Esophagus squamous epithelium (tissue), 5 donors: ENCODE measurements at regions not wholly inside any gene's neighbourhood (a gene's known extent, or its start where the extent isn't known, plus 50 kb on each side); places are given as distances from the start of the nearest gene placed in this dataset.
"Not testable (repeated sequence)": the region's sequence is repeated elsewhere in the genome, so short reads cannot be mapped to it uniquely, and the experiment has no call there.

Source experiments
- DNase-seq: peaks from one replicate; lab custom pipeline; 2025; lab: John Stamatoyannopoulos, UW
- H3K27ac ChIP-seq, 4 donors: fragments of 200-600 bp; sonication (generic); one replicate each; pipeline ENCODE4 v1.5.1; 2016 to 2019; ENCODE audit warnings: mild to moderate bottlenecking in 1 of 4
- H3K27me3 ChIP-seq, 4 donors: fragments of 200-600 bp; sonication (generic); 1 replicate in 3 of 4; 2 replicates in 1 of 4; pipeline versions ENCODE4 v1.5.1 to v1.6.0; 2017 to 2021; ENCODE audit warnings: antibody characterized with exemption in 1 of 4
- H3K36me3 ChIP-seq, 3 donors: fragments of 200-600 bp; sonication (generic); one replicate each; pipeline ENCODE4 v1.5.1; 2016 to 2019
- H3K4me1 ChIP-seq, 3 donors: fragments of 200-600 bp; sonication (generic); one replicate each; pipeline ENCODE4 v1.5.1; 2017 to 2019
- H3K4me3 ChIP-seq, 4 donors: fragments of 200-600 bp; sonication (generic); 1 replicate in 3 of 4; 2 replicates in 1 of 4; pipeline ENCODE4 v1.5.1; 2016 to 2019; ENCODE audit warnings: mild to moderate bottlenecking in 2 of 4, moderate library complexity in 1 of 4
- H3K9me3 ChIP-seq, 3 donors: fragments of 200-600 bp; sonication (generic); one replicate each; pipeline ENCODE4 v1.5.1; 2016 to 2019
- POLR2A ChIP-seq, 4 donors: fragments of 450-650 bp; IDR thresholded peaks; one replicate each; pipeline ENCODE4 v1.6.1; 2017; ENCODE audit warnings: antibody characterized with exemption in 4 of 4, mild to moderate bottlenecking in 4 of 4, moderate library complexity in 3 of 4
- WGBS, 2 donors: methylation state at CpG; one replicate each; pipeline ENCODE4 v1.1.5; 2018; 5-methylcytosine and 5-hydroxymethylcytosine counted together
- intact Hi-C: fragments of 100-400 bp; cut with DNase I; formaldehyde crosslinking; loops from one replicate; pipeline ENCODE4 v1.15.0; 2022
- TF ChIP-seq, protein P1 (sequence below), 6 experiments: fragments of 450-650 bp in 4 of 6; fragments of 200-600 bp in 2 of 6; sonication (generic) in 2 of 6; IDR thresholded peaks; one replicate each; pipeline ENCODE4 v1.5.1; 2016 to 2019; ENCODE audit warnings: antibody characterized with exemption in 6 of 6, mild to moderate bottlenecking in 4 of 6, moderate library complexity in 4 of 6
- donor health status: DM: yes; HTN: yes; CAD: no.

DNA sequence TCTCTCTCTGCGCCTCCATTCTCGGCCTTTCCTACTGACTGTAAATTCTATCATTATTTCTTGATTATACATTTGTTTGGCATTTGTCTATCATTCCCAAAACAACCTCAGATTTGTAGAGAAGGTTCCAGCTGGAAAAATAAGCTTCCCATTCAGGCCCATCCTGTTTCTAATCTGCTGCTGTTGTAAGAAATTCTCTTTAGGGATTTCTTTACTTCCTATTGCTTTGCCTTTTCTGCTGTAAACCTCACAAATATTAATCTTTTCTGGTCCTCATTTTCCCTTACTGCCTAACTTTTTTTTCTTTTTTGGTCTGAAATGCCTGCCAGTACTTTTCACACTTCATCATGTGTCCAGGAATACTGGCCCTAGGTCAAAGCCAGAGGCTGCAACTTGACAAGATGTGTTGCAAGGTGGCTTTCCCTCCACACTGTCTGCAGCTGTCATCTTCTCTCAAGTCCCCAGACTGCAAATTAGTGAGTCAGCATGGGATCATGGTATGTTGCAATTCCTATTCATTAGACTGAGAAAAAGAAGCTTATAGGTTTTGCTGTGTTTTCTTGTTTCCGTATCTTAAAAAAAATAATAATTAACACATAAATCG lies 858.7 kb upstream of the CHORDC1 start:
- H3K4me1 ChIP-seq, result no peaks in the 10 kb centered on the region

DNA sequence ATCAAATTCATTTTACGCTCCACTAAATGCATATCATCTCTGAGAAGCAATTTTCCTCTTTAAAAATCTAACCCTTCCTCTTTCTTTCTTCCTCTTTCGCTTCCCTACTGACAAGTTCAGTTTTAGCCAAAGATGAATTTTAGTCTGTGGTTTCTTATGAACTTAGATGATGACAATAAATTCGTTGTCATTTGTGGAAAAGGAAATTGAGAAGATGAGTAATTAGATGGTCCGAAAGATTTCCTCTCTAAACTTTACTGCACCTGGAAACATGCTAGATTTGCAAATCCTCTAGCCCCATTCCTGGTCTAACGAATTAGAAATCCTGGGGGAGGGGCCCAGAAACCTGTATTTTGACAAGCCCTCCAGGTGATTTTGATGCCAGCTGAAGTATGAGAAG lies 855.4 kb upstream of the CHORDC1 start:
- Histone ChIP-seq H3K9me3 (no peaks in the 10 kb centered on the region), H3K27ac (no peak overlapping the region), H3K36me3 (no peaks in the 10 kb centered on the region), H3K27me3 (no peaks in the 10 kb centered on the region), H3K4me3 (no peak overlapping the region), H3K4me1 (no peaks in the 10 kb centered on the region)
- no peak for TF ChIP-seq POLR2A (IDR thresholded peaks at IDR 0.05)
- TF ChIP-seq, protein P1, sequence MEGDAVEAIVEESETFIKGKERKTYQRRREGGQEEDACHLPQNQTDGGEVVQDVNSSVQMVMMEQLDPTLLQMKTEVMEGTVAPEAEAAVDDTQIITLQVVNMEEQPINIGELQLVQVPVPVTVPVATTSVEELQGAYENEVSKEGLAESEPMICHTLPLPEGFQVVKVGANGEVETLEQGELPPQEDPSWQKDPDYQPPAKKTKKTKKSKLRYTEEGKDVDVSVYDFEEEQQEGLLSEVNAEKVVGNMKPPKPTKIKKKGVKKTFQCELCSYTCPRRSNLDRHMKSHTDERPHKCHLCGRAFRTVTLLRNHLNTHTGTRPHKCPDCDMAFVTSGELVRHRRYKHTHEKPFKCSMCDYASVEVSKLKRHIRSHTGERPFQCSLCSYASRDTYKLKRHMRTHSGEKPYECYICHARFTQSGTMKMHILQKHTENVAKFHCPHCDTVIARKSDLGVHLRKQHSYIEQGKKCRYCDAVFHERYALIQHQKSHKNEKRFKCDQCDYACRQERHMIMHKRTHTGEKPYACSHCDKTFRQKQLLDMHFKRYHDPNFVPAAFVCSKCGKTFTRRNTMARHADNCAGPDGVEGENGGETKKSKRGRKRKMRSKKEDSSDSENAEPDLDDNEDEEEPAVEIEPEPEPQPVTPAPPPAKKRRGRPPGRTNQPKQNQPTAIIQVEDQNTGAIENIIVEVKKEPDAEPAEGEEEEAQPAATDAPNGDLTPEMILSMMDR (IDR thresholded peaks at IDR 0.05), result no peak
- 48 to 54% methylated on average over 5 of the region's 5 CpGs for WGBS, 2 donors
- DNase-seq, result no peak
- intact Hi-C loops, result no loop called here

More for the DNA sequence above, 858.7 kb upstream of the CHORDC1 start:
- Histone ChIP-seq H3K4me3 (no peak overlapping the region), H3K36me3 (no peaks in the 10 kb centered on the region), H3K9me3 (no peaks in the 10 kb centered on the region), H3K27ac (no peak overlapping the region), H3K27me3 (no peaks in the 10 kb centered on the region)
- intact Hi-C loops, result no loop called here
- WGBS, 2 donors, result 43 to 67% methylated on average over 4 of the region's 4 CpGs
- DNase-seq, result no peak
- TF ChIP-seq POLR2A (IDR thresholded peaks at IDR 0.05), result no peak
- TF ChIP-seq, protein P1 (IDR thresholded peaks at IDR 0.05), result no peak

DNA sequence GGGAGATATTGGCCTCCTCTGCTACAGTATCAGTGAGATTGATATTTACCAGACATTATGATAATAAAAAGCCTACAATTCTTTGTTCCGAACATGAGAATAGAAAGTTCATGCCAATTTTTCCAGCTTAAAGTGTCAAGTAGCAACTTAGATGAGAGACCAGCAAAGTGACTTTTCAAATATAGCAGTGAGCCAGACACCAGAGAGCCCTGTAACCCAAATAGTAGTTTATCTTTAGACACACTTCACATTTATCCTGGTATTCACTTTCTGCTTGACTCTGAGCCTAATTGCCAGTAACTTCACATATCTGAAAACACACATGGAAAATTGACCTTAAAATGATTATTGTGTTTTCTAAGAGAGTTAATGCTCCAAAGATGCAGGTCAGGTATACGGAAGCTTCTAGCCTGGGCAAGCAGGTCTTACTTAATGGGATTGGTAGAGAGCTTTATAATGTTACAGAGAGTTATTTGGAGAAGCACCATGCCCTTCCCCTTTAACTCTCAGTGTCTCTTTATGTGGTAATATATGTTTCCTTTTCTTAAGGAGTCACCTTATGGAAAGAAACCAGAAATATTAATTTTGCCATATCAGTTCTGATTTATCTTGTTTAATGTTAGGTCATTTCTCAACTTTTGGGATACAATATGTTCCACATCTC lies 852.3 kb upstream of the CHORDC1 start:
- no peak overlapping the region for H3K27ac ChIP-seq
- H3K27me3 ChIP-seq, result no peaks in the 10 kb centered on the region
- H3K9me3 ChIP-seq, result no peaks in the 10 kb centered on the region
- WGBS, 2 donors, result 36 to 39% methylated on average over 2 of the region's 2 CpGs
- no peaks in the 10 kb centered on the region for H3K4me1 ChIP-seq
- no peak for DNase-seq
- no peak overlapping the region for H3K4me3 ChIP-seq
- H3K36me3 ChIP-seq, result no peaks in the 10 kb centered on the region
- intact Hi-C loops, result no loop called here
- TF ChIP-seq, protein P1 (IDR thresholded peaks at IDR 0.05), result no peak
- no peak for TF ChIP-seq POLR2A (IDR thresholded peaks at IDR 0.05)

DNA sequence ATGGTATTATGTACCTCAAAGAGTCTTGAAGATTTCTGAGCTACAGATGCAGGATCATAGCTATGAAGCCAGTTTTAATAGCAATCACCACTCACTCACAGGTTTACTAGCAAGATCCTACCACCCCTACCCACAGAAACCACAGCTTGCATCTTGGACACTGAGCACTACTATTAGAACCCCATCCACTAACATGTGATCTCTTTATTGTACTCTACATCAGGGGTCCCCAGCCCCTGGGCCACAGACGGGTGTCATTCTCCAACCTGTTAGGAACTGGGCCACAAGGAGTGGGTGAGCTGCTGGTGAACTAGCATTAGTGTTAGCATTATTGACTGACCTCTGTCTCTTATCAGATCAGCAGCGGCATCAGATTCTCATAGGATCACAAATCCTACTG lies 844.8 kb upstream of the CHORDC1 start:
- H3K36me3 ChIP-seq, result no peaks in the 10 kb centered on the region
- H3K27me3 ChIP-seq, result no peaks in the 10 kb centered on the region
- no peaks in the 10 kb centered on the region for H3K9me3 ChIP-seq
- WGBS, 2 donors, result 72 to 77% methylated on average over 2 of the region's 2 CpGs
- intact Hi-C loops, result no loop called here
- TF ChIP-seq POLR2A (IDR thresholded peaks at IDR 0.05), result no peak
- TF ChIP-seq, protein P1 (IDR thresholded peaks at IDR 0.05), result no peak
- no peaks in the 10 kb centered on the region for H3K4me1 ChIP-seq
- H3K27ac ChIP-seq, result no peak overlapping the region
- no peak for DNase-seq
- no peak overlapping the region for H3K4me3 ChIP-seq

DNA sequence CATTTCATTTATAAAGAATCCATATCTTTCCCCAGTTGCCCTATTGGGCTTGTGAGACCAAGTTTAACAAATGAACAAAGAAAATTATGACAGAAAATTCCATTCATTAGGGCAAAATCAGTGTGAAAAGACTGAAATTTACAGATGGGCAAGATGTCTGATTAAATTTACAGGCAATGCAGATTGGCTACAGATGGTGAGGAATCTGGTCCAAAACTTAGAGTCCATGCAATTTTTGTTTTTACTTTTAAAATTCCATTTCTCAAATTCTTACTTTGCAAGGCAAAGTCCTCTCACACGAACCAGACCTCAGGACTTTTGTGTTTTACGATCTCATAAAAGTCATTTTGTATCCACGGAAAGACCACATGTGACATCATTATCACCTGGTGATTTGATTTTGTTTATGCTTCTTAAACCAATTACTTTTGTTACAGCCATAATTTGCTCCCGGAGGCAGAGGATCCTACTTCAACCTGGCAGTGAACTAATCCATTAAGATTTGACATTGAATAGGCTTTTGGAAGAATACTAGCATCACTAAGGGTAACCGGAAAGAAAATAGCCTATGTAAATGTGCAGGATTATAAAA lies 843.7 kb upstream of the CHORDC1 start:
- Histone ChIP-seq H3K27ac (no peak overlapping the region), H3K4me1 (no peaks in the 10 kb centered on the region), H3K4me3 (no peak overlapping the region), H3K9me3 (no peaks in the 10 kb centered on the region), H3K27me3 (no peaks in the 10 kb centered on the region), H3K36me3 (no peaks in the 10 kb centered on the region)
- 49 to 63% methylated on average over 5 of the region's 5 CpGs for WGBS, 2 donors
- no peak for DNase-seq
- intact Hi-C loops, result no loop called here
- TF ChIP-seq POLR2A (IDR thresholded peaks at IDR 0.05), result no peak
- TF ChIP-seq, protein P1 (IDR thresholded peaks at IDR 0.05), result no peak

DNA sequence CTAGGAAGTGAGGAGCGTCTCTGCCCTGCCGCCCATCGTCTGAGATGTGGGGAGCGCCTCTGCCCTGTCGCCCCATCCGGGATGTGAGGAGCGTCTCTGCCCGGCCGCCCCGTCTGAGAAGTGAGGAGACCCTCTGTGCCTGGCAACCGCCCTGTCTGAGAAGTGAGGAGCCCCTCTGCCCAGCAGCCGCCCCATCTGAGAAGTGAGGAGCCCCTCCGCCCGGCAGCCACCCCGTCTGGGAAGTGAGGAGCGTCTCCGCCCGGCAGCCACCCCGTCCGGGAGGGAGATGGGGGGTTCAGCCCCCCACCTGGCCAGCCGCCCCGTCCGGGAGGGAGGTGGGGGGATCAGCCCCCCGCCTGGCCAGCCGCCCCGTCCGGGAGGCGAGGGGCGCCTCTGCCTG lies 840.5 kb upstream of the CHORDC1 start:
- H3K36me3 ChIP-seq, H3K27me3 ChIP-seq, H3K27ac ChIP-seq, DNase-seq, H3K4me1 ChIP-seq, intact Hi-C loops, H3K4me3 ChIP-seq, H3K9me3 ChIP-seq: not testable (repeated sequence)
- no CpG with 5 or more reads among the region's 29 CpGs for WGBS, 2 donors
